KMS-11 (cell line): ENCODE measurements at regions not wholly inside any gene's neighbourhood (a gene's known extent, or its start where the extent isn't known, plus 50 kb on each side); places are given as distances from the start of the nearest gene placed in this dataset.

Experiments
- H2AFZ ChIP-seq: fragments of 200-600 bp; sonication (generic); 2 replicates; pipeline ENCODE4 v1.6.1; 2016; ENCODE audit warnings: antibody characterized with exemption, mixed run types, low read depth
- H3K27ac ChIP-seq: fragments of 200-600 bp; sonication (generic); 2 replicates; pipeline ENCODE4 v1.6.1; 2016; ENCODE audit warnings: mild to moderate bottlenecking, mixed run types
- H3K27me3 ChIP-seq: fragments of 200-600 bp; sonication (generic); 2 replicates; pipeline ENCODE4 v1.6.1; 2017; ENCODE audit warnings: mild to moderate bottlenecking, low read depth, mixed run types, moderate library complexity; ENCODE audit not compliant: insufficient read depth
- H3K36me3 ChIP-seq: fragments of 200-600 bp; sonication (generic); 2 replicates; pipeline ENCODE4 v1.6.1; 2017; ENCODE audit warnings: mild to moderate bottlenecking, mixed run types; ENCODE audit not compliant: insufficient read depth
- H3K4me1 ChIP-seq: fragments of 200-600 bp; sonication (generic); 2 replicates; pipeline ENCODE4 v1.6.1; 2016; ENCODE audit warnings: mild to moderate bottlenecking, low read depth, mixed run types; ENCODE audit not compliant: poor library complexity, severe bottlenecking
- H3K4me2 ChIP-seq: fragments of 200-600 bp; sonication (generic); 2 replicates; pipeline ENCODE4 v1.7.0; 2016; ENCODE audit warnings: mild to moderate bottlenecking, mixed run types
- H3K4me3 ChIP-seq: fragments of 200-600 bp; sonication (generic); IDR thresholded peaks from 2 replicates; pipeline ENCODE4 v1.6.1; 2017; ENCODE audit warnings: low read depth, low read length, mixed read lengths; ENCODE audit not compliant: insufficient read depth
- H3K79me2 ChIP-seq: fragments of 200-600 bp; sonication (generic); 2 replicates; pipeline ENCODE4 v1.6.1; 2016; ENCODE audit warnings: low read depth, mixed run types; ENCODE audit not compliant: insufficient read depth
- H3K9ac ChIP-seq: fragments of 200-600 bp; sonication (generic); 2 replicates; pipeline ENCODE4 v1.6.1; 2016; ENCODE audit warnings: mild to moderate bottlenecking, mixed run types
- H4K20me1 ChIP-seq: fragments of 200-600 bp; sonication (generic); 2 replicates; pipeline ENCODE4 v1.6.1; 2016; ENCODE audit warnings: mild to moderate bottlenecking, mixed run types; ENCODE audit not compliant: insufficient read depth
- CTCF ChIP-seq: fragments of 200-600 bp; sonication (generic); conservative IDR thresholded peaks from 2 replicates; pipeline ENCODE4 v1.6.1; 2017; ENCODE audit warnings: low read depth, mild to moderate bottlenecking, antibody characterized with exemption, low read length, moderate library complexity, mixed read lengths

GRCh38 chr9:11149065-11149464 lies 536.3 kb upstream of the PTPRD start:
- Histone ChIP-seq H4K20me1 (no peaks in the 10 kb centered on the region; the same call in 1 of the 2 replicates), H3K79me2 (no peaks in the 10 kb centered on the region), H3K27me3 (no peaks in the 10 kb centered on the region), H3K27ac (no peak overlapping the region), H3K4me2 (no peak overlapping the region), H3K36me3 (no peaks in the 10 kb centered on the region), H3K4me3 (no peak overlapping the region), H3K4me1 (no peaks in the 10 kb centered on the region), H2AFZ (no peak overlapping the region), H3K9ac (no peak overlapping the region)
- no peak for TF ChIP-seq CTCF

- Histone ChIP-seq H3K9ac (no peak overlapping the region), H3K79me2 (no peaks in the 10 kb centered on the region), H3K4me2 (no peak overlapping the region), H3K27ac (no peak overlapping the region), H3K4me3 (no peak overlapping the region), H4K20me1 (no peaks in the 10 kb centered on the region), H3K27me3 (no peaks in the 10 kb centered on the region), H3K36me3 (no peaks in the 10 kb centered on the region), H3K4me1 (no peaks in the 10 kb centered on the region), H2AFZ (no peak overlapping the region)
- TF ChIP-seq CTCF: no peak
These were observed 545.3 kb upstream of the PTPRD start for GRCh38 chr9:11158063-11158462.

- H3K27ac ChIP-seq: no peak overlapping the region
- TF ChIP-seq CTCF: no peak
- H3K4me3 ChIP-seq: no peak overlapping the region
- H2AFZ ChIP-seq: no peak overlapping the region
- no peak overlapping the region for H3K9ac ChIP-seq
- no peaks in the 10 kb centered on the region for H3K27me3 ChIP-seq
- H3K79me2 ChIP-seq: no peaks in the 10 kb centered on the region
- no peaks in the 10 kb centered on the region for H3K36me3 ChIP-seq
- H3K4me2 ChIP-seq: no peak overlapping the region
- no peaks in the 10 kb centered on the region for H4K20me1 ChIP-seq
- H3K4me1 ChIP-seq: no peaks in the 10 kb centered on the region
These were observed 545.9 kb upstream of the PTPRD start for GRCh38 chr9:11158676-11159075.

GRCh38 chr9:11159318-11159862 lies 546.6 kb upstream of the PTPRD start:
- H3K9ac ChIP-seq: no peak overlapping the region
- no peaks in the 10 kb centered on the region for H3K79me2 ChIP-seq
- TF ChIP-seq CTCF: no peak
- no peaks in the 10 kb centered on the region for H4K20me1 ChIP-seq
- no peaks in the 10 kb centered on the region for H3K4me1 ChIP-seq
- H3K4me2 ChIP-seq: no peak overlapping the region
- no peak overlapping the region for H3K4me3 ChIP-seq
- no peaks in the 10 kb centered on the region for H3K36me3 ChIP-seq
- no peaks in the 10 kb centered on the region for H3K27me3 ChIP-seq
- H3K27ac ChIP-seq: no peak overlapping the region
- no peak overlapping the region for H2AFZ ChIP-seq
